ENCODE measurements at regions not wholly inside any gene's neighbourhood (a gene's known extent, or its start where the extent isn't known, plus 50 kb on each side); places are given as distances from the start of the nearest gene placed in this dataset.

- Mint-ChIP-seq H3K4me3 (ENCODE audit: unreplicated experiment) (no peak overlapping the region), H3K36me3 (ENCODE audit: unreplicated experiment) (no peaks in the 10 kb centered on the region), H3K9me3 (ENCODE audit: unreplicated experiment) (no peaks in the 10 kb centered on the region), H3K27me3 (ENCODE audit: unreplicated experiment) (no peaks in the 10 kb centered on the region), H3K27ac (ENCODE audit: unreplicated experiment) (no peak overlapping the region), H3K4me1 (ENCODE audit: low read depth, unreplicated experiment) (peaks cover 2% of the 10 kb centered on the region)
- DNase-seq = no peak
- no peak for TF ChIP-seq CTCF (IDR thresholded peaks at IDR 0.05; ENCODE audit: partially characterized antibody, unreplicated experiment)
Observed at GRCh38 chr9:13548535-13548934, 269.0 kb upstream of the MPDZ start.

GRCh38 chr9:13535141-13535540, 255.6 kb upstream of the MPDZ start:
- Mint-ChIP-seq H3K27me3 (ENCODE audit: unreplicated experiment) (no peaks in the 10 kb centered on the region), H3K36me3 (ENCODE audit: unreplicated experiment) (no peaks in the 10 kb centered on the region), H3K9me3 (ENCODE audit: unreplicated experiment) (peaks cover 5% of the 10 kb centered on the region), H3K27ac (ENCODE audit: unreplicated experiment) (no peak overlapping the region), H3K4me3 (ENCODE audit: unreplicated experiment) (no peak overlapping the region), H3K4me1 (ENCODE audit: low read depth, unreplicated experiment) (no peaks in the 10 kb centered on the region)
- no peak for TF ChIP-seq CTCF (IDR thresholded peaks at IDR 0.05; ENCODE audit: partially characterized antibody, unreplicated experiment)
- DNase-seq = no peak

- peaks cover 5% of the 10 kb centered on the region for H3K4me1 Mint-ChIP-seq (ENCODE audit: low read depth, unreplicated experiment)
Observed at GRCh38 chr9:13534006-13534405, 254.5 kb upstream of the MPDZ start.

GRCh38 chr9:13532407-13532806, 252.9 kb upstream of the MPDZ start:
- peaks cover 5% of the 10 kb centered on the region for H3K9me3 Mint-ChIP-seq (ENCODE audit: unreplicated experiment)
- H3K4me3 Mint-ChIP-seq (ENCODE audit: unreplicated experiment) = no peak overlapping the region
- no peak overlapping the region for H3K27ac Mint-ChIP-seq (ENCODE audit: unreplicated experiment)
- no peak for TF ChIP-seq CTCF (IDR thresholded peaks at IDR 0.05; ENCODE audit: partially characterized antibody, unreplicated experiment)
- H3K4me1 Mint-ChIP-seq (ENCODE audit: low read depth, unreplicated experiment) = peaks cover 5% of the 10 kb centered on the region
- no peak for DNase-seq
- no peaks in the 10 kb centered on the region for H3K27me3 Mint-ChIP-seq (ENCODE audit: unreplicated experiment)
- H3K36me3 Mint-ChIP-seq (ENCODE audit: unreplicated experiment) = no peaks in the 10 kb centered on the region

More at GRCh38 chr9:13534006-13534405, 254.5 kb upstream of the MPDZ start:
- no peak for TF ChIP-seq CTCF (IDR thresholded peaks at IDR 0.05; ENCODE audit: partially characterized antibody, unreplicated experiment)
- Mint-ChIP-seq H3K9me3 (ENCODE audit: unreplicated experiment) (peaks cover 5% of the 10 kb centered on the region), H3K27me3 (ENCODE audit: unreplicated experiment) (no peaks in the 10 kb centered on the region), H3K27ac (ENCODE audit: unreplicated experiment) (no peak overlapping the region), H3K36me3 (ENCODE audit: unreplicated experiment) (no peaks in the 10 kb centered on the region), H3K4me3 (ENCODE audit: unreplicated experiment) (no peak overlapping the region)
- DNase-seq = no peak

- H3K27ac Mint-ChIP-seq (ENCODE audit: unreplicated experiment) = no peak overlapping the region
- TF ChIP-seq CTCF (IDR thresholded peaks at IDR 0.05; ENCODE audit: partially characterized antibody, unreplicated experiment) = no peak
Observed at GRCh38 chr9:13529321-13530104, 250.0 kb upstream of the MPDZ start.

More at GRCh38 chr9:13529321-13530104, 250.0 kb upstream of the MPDZ start:
- DNase-seq = no peak
- no peak overlapping the region for H3K4me3 Mint-ChIP-seq (ENCODE audit: unreplicated experiment)
- H3K4me1 Mint-ChIP-seq (ENCODE audit: low read depth, unreplicated experiment) = peaks cover 5% of the 10 kb centered on the region
- H3K36me3 Mint-ChIP-seq (ENCODE audit: unreplicated experiment) = no peaks in the 10 kb centered on the region
- H3K27me3 Mint-ChIP-seq (ENCODE audit: unreplicated experiment) = no peaks in the 10 kb centered on the region
- peaks cover 2% of the 10 kb centered on the region for H3K9me3 Mint-ChIP-seq (ENCODE audit: unreplicated experiment)
